WTC11 (cell line): ENCODE measurements at regions not wholly inside any gene's neighbourhood (a gene's known extent, or its start where the extent isn't known, plus 50 kb on each side); places are given as distances from the start of the nearest gene placed in this dataset.

Experiments used
- ATAC-seq: fragments of 200-7000 bp; cut with Tn5 transposase; 2 replicates; pipeline ENCODE4 v1.10.0; 2021; ENCODE audit warnings: mild to moderate bottlenecking, moderate library complexity
- CTCF ChIA-PET: fragments of 300-600 bp; sonication (Branson Sonifier 250); formaldehyde crosslinking; loops from one replicate; lab custom pipeline; 2021; ENCODE audit warnings: antibody characterized with exemption; lab: Charles Lee
- POLR2A ChIA-PET: fragments of 350-600 bp; sonication (Branson Sonifier 250); formaldehyde crosslinking; loops from one replicate; lab custom pipeline; 2021; ENCODE audit warnings: antibody characterized with exemption; lab: Charles Lee
- DNase-seq: peaks from one replicate; pipeline ENCODE4 v3.0.0; 2021; ENCODE audit warnings: low spot score
- H3K27ac Mint-ChIP-seq: 2 replicates; pipeline ENCODE4 v1.8.0; 2021; ENCODE audit warnings: mixed read lengths
- H3K27me3 Mint-ChIP-seq: 2 replicates; pipeline ENCODE4 v1.8.0; 2021; ENCODE audit warnings: low read depth, mild to moderate bottlenecking, moderate library complexity, mixed read lengths
- H3K36me3 Mint-ChIP-seq: 2 replicates; pipeline ENCODE4 v1.8.0; 2021; ENCODE audit warnings: mixed read lengths
- H3K4me1 Mint-ChIP-seq: 2 replicates; pipeline ENCODE4 v1.8.0; 2022; ENCODE audit warnings: mixed read lengths
- H3K4me3 Mint-ChIP-seq: 2 replicates; pipeline ENCODE4 v1.8.0; 2021; ENCODE audit warnings: mild to moderate bottlenecking, moderate library complexity, mixed read lengths
- H3K9me3 Mint-ChIP-seq: 2 replicates; pipeline ENCODE4 v1.8.0; 2021; ENCODE audit warnings: mixed read lengths
- ATF1 ChIP-seq: sonication (generic); formaldehyde crosslinking; IDR thresholded peaks from 2 replicates; pipeline ENCODE4 v1.8.1; 2023; ENCODE audit warnings: mild to moderate bottlenecking, moderate library complexity, missing genetic modification reagents
- CREM ChIP-seq: sonication (generic); formaldehyde crosslinking; IDR thresholded peaks from 2 replicates; pipeline ENCODE4 v1.8.1; 2022; ENCODE audit warnings: mild to moderate bottlenecking, missing genetic modification reagents, moderate library complexity
- EMX1 ChIP-seq: fragments of 250-450 bp; sonication (Bioruptor Pico); IDR thresholded peaks from 2 replicates; pipeline ENCODE4 v1.8.0; 2021; ENCODE audit warnings: mild to moderate bottlenecking
- ESRRA ChIP-seq: sonication (generic); formaldehyde crosslinking; IDR thresholded peaks from 2 replicates; pipeline ENCODE4 v1.8.1; 2022; ENCODE audit warnings: mild to moderate bottlenecking, missing genetic modification reagents, borderline replicate concordance
- ETV6 ChIP-seq: sonication (generic); formaldehyde crosslinking; IDR thresholded peaks from 2 replicates; pipeline ENCODE4 v1.8.1; 2022; ENCODE audit warnings: mild to moderate bottlenecking, missing genetic modification reagents
- FOXJ3 ChIP-seq: sonication (generic); formaldehyde crosslinking; IDR thresholded peaks from 2 replicates; pipeline ENCODE4 v1.9.0; 2021; ENCODE audit warnings: missing genetic modification reagents, mild to moderate bottlenecking, borderline replicate concordance
- FOXK1 ChIP-seq: sonication (generic); formaldehyde crosslinking; IDR thresholded peaks from 2 replicates; pipeline ENCODE4 v1.8.0; 2022; ENCODE audit warnings: mild to moderate bottlenecking, moderate library complexity, missing genetic modification reagents
- MYBL2 ChIP-seq: sonication (generic); formaldehyde crosslinking; IDR thresholded peaks from 2 replicates; pipeline ENCODE4 v1.8.1; 2023; ENCODE audit warnings: mild to moderate bottlenecking, moderate library complexity, missing genetic modification reagents
- NFE2L1 ChIP-seq: sonication (generic); formaldehyde crosslinking; IDR thresholded peaks from 2 replicates; pipeline ENCODE4 v1.8.1; 2023; ENCODE audit warnings: missing genetic modification reagents
- NFYB ChIP-seq: sonication (generic); formaldehyde crosslinking; conservative IDR thresholded peaks from 2 replicates; pipeline ENCODE4 v1.8.0; 2022; ENCODE audit warnings: low read depth, missing genetic modification reagents
- PRRX2 ChIP-seq: fragments of 250-450 bp; sonication (Bioruptor Pico); IDR thresholded peaks from 2 replicates; pipeline ENCODE4 v1.8.0; 2021; ENCODE audit warnings: mild to moderate bottlenecking
- TEAD4 ChIP-seq: sonication (generic); formaldehyde crosslinking; IDR thresholded peaks from 2 replicates; pipeline ENCODE4 v1.8.0; 2022; ENCODE audit warnings: mild to moderate bottlenecking, missing genetic modification reagents
- ZNF219 ChIP-seq: sonication (generic); formaldehyde crosslinking; IDR thresholded peaks from 2 replicates; pipeline ENCODE4 v1.8.0; 2023; ENCODE audit warnings: missing genetic modification reagents, mild to moderate bottlenecking, borderline replicate concordance
- ZNF263 ChIP-seq: sonication (generic); formaldehyde crosslinking; IDR thresholded peaks from 2 replicates; pipeline ENCODE4 v1.8.1; 2022; ENCODE audit warnings: low read depth, mild to moderate bottlenecking, moderate library complexity, missing genetic modification reagents
- ZNF396 ChIP-seq: fragments of 250-450 bp; sonication (Bioruptor Pico); IDR thresholded peaks from 2 replicates; pipeline ENCODE4 v1.8.0; 2021; ENCODE audit warnings: mild to moderate bottlenecking, moderate library complexity, borderline replicate concordance
- ZNF416 ChIP-seq: fragments of 250-450 bp; sonication (Bioruptor Pico); IDR thresholded peaks from 2 replicates; pipeline ENCODE4 v1.9.0; 2021; ENCODE audit warnings: mild to moderate bottlenecking, inconsistent platforms
- ZNF671 ChIP-seq: fragments of 250-450 bp; sonication (Bioruptor Pico); IDR thresholded peaks from 2 replicates; pipeline ENCODE4 v1.8.0; 2021; ENCODE audit warnings: mild to moderate bottlenecking
- TF ChIP-seq, protein P1 (sequence below): sonication (generic); formaldehyde crosslinking; IDR thresholded peaks from 2 replicates; pipeline ENCODE4 v1.8.1; 2022; ENCODE audit warnings: mild to moderate bottlenecking, missing genetic modification reagents, moderate library complexity, borderline replicate concordance
- TF ChIP-seq, protein P2 (sequence below): sonication (generic); formaldehyde crosslinking; IDR thresholded peaks from 2 replicates; pipeline ENCODE4 v1.8.1; 2022; ENCODE audit warnings: low read depth, missing genetic modification reagents, borderline replicate concordance
- TF ChIP-seq, protein P3 (sequence below): sonication (generic); formaldehyde crosslinking; IDR thresholded peaks from 2 replicates; pipeline ENCODE4 v1.8.1; 2023; ENCODE audit warnings: mild to moderate bottlenecking, moderate library complexity, missing genetic modification reagents
- TF ChIP-seq, protein P4 (sequence below): sonication (generic); formaldehyde crosslinking; IDR thresholded peaks from 2 replicates; pipeline ENCODE4 v1.8.0; 2022; ENCODE audit warnings: mild to moderate bottlenecking, missing genetic modification reagents
- TF ChIP-seq, protein P5 (sequence below): sonication (generic); formaldehyde crosslinking; conservative IDR thresholded peaks from 2 replicates; pipeline ENCODE4 v1.8.1; 2022; ENCODE audit warnings: mild to moderate bottlenecking, missing genetic modification reagents
- TF ChIP-seq, protein P6 (sequence below): sonication (generic); formaldehyde crosslinking; IDR thresholded peaks from 2 replicates; pipeline ENCODE4 v1.8.0; 2023; ENCODE audit warnings: missing genetic modification reagents, mild to moderate bottlenecking, borderline replicate concordance
- TF ChIP-seq, protein P7 (sequence below): fragments of 250-450 bp; sonication (Bioruptor Pico); IDR thresholded peaks from 2 replicates; pipeline ENCODE4 v1.8.0; 2021; ENCODE audit warnings: mild to moderate bottlenecking

DNA sequence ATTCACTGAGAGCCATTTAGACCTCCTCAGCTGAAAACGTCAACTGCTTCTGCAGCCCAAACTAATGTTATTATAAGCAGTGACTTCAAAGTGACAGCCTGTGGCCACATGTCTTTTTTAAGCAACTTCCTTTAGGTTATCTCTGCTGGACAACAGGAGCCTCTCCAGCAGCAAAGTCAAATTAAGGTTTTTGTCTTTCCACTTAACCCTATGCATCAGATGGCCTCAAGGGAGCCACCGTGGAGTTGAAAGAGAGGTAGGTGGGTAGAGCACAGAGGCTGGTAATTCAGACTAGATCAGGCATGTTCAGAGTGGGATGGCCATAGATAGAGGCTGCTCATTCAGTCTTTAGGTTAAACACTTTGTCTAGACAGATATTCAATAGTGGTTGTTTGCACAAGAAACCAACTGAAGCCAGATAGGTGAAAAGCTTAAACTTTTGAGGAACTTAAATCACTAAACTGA, 300.6 kb upstream of the ECI2 start:
- TF ChIP-seq FOXJ3 (CRISPR knock-in tag): no peak
- TF ChIP-seq, protein P1, sequence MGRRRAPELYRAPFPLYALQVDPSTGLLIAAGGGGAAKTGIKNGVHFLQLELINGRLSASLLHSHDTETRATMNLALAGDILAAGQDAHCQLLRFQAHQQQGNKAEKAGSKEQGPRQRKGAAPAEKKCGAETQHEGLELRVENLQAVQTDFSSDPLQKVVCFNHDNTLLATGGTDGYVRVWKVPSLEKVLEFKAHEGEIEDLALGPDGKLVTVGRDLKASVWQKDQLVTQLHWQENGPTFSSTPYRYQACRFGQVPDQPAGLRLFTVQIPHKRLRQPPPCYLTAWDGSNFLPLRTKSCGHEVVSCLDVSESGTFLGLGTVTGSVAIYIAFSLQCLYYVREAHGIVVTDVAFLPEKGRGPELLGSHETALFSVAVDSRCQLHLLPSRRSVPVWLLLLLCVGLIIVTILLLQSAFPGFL (CRISPR knock-in tag): no peak
- TF ChIP-seq, protein P2, sequence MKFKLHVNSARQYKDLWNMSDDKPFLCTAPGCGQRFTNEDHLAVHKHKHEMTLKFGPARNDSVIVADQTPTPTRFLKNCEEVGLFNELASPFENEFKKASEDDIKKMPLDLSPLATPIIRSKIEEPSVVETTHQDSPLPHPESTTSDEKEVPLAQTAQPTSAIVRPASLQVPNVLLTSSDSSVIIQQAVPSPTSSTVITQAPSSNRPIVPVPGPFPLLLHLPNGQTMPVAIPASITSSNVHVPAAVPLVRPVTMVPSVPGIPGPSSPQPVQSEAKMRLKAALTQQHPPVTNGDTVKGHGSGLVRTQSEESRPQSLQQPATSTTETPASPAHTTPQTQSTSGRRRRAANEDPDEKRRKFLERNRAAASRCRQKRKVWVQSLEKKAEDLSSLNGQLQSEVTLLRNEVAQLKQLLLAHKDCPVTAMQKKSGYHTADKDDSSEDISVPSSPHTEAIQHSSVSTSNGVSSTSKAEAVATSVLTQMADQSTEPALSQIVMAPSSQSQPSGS (CRISPR knock-in tag): no peak
- no peak for TF ChIP-seq ZNF416 (CRISPR knock-in tag)
- TF ChIP-seq TEAD4 (CRISPR knock-in tag): no peak
- TF ChIP-seq ZNF263 (CRISPR knock-in tag): no peak
- TF ChIP-seq CREM (CRISPR knock-in tag): no peak
- TF ChIP-seq ZNF396: no peak
- TF ChIP-seq PRRX2 (CRISPR knock-in tag): no peak
- no peak for TF ChIP-seq MYBL2 (CRISPR knock-in tag)
- TF ChIP-seq, protein P3, sequence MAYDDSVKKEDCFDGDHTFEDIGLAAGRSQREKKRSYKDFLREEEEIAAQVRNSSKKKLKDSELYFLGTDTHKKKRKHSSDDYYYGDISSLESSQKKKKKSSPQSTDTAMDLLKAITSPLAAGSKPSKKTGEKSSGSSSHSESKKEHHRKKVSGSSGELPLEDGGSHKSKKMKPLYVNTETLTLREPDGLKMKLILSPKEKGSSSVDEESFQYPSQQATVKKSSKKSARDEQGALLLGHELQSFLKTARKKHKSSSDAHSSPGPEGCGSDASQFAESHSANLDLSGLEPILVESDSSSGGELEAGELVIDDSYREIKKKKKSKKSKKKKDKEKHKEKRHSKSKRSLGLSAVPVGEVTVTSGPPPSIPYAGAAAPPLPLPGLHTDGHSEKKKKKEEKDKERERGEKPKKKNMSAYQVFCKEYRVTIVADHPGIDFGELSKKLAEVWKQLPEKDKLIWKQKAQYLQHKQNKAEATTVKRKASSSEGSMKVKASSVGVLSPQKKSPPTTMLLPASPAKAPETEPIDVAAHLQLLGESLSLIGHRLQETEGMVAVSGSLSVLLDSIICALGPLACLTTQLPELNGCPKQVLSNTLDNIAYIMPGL (CRISPR knock-in tag): no peak
- TF ChIP-seq FOXK1 (CRISPR knock-in tag): no peak
- no peak for TF ChIP-seq ZNF671 (CRISPR knock-in tag)
- TF ChIP-seq, protein P4, sequence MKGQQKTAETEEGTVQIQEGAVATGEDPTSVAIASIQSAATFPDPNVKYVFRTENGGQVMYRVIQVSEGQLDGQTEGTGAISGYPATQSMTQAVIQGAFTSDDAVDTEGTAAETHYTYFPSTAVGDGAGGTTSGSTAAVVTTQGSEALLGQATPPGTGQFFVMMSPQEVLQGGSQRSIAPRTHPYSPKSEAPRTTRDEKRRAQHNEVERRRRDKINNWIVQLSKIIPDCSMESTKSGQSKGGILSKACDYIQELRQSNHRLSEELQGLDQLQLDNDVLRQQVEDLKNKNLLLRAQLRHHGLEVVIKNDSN (CRISPR knock-in tag): no peak
- TF ChIP-seq NFE2L1 (CRISPR knock-in tag): no peak
- TF ChIP-seq, protein P5, sequence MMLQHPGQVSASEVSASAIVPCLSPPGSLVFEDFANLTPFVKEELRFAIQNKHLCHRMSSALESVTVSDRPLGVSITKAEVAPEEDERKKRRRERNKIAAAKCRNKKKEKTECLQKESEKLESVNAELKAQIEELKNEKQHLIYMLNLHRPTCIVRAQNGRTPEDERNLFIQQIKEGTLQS (CRISPR knock-in tag): no peak
- ChIA-PET POLR2A (no interaction called here), CTCF (no interaction called here)
- DNase-seq (no peak), ATAC-seq (no peak)
- H3K27me3 Mint-ChIP-seq: no peaks in the 10 kb centered on the region; the same call in 1 of the 2 replicates
- H3K36me3 Mint-ChIP-seq: no peaks in the 10 kb centered on the region
- H3K27ac Mint-ChIP-seq: no peak overlapping the region
- peaks cover 5% of the 10 kb centered on the region; the same call in 1 of the 2 replicates for H3K4me1 Mint-ChIP-seq
- H3K9me3 Mint-ChIP-seq: peaks cover 10% of the 10 kb centered on the region
- H3K4me3 Mint-ChIP-seq: no peak overlapping the region

DNA sequence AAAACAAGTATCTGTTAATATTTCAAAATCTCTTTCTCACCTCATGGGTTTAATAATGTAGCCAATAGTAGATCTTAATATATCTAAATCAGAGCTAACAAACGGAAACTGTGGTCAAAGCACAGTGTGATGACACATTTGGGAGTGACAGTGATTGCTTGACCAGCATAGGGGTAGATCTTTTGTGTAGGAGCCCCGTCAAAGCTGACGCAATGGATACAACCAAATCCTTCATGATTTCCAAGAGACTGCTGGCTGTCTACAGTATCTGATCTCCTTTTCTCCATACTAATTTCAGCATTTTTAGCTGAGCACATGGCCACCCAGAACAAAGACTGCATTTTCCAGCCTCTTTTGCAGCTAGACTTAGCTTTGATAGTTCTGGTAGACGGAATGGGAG, 299.3 kb upstream of the ECI2 start:
- Mint-ChIP-seq H3K27me3 (no peaks in the 10 kb centered on the region; the same call in 1 of the 2 replicates), H3K4me1 (peaks cover 5% of the 10 kb centered on the region; the same call in 1 of the 2 replicates), H3K27ac (no peak overlapping the region), H3K4me3 (no peak overlapping the region), H3K36me3 (no peaks in the 10 kb centered on the region), H3K9me3 (peaks cover 12% of the 10 kb centered on the region)
- CTCF ChIA-PET: interaction anchor here (0.7 to 0.9 kb wide), 2 partner anchors 34 to 224 kb away, joined by 3 to 5 read pairs; no protein-coding TSS in a partner anchor
- DNase-seq (no peak), ATAC-seq (no peak)
- POLR2A ChIA-PET: no interaction called here
- TF ChIP-seq NFYB (CRISPR knock-in tag) (no peak), ESRRA (no peak), EMX1 (CRISPR knock-in tag) (no peak), ZNF219 (no peak), ETV6 (CRISPR knock-in tag) (no peak), ATF1 (CRISPR knock-in tag) (no peak), CREM (CRISPR knock-in tag) (no peak), FOXJ3 (CRISPR knock-in tag) (no peak), MYBL2 (CRISPR knock-in tag) (no peak)
- TF ChIP-seq, protein P6, sequence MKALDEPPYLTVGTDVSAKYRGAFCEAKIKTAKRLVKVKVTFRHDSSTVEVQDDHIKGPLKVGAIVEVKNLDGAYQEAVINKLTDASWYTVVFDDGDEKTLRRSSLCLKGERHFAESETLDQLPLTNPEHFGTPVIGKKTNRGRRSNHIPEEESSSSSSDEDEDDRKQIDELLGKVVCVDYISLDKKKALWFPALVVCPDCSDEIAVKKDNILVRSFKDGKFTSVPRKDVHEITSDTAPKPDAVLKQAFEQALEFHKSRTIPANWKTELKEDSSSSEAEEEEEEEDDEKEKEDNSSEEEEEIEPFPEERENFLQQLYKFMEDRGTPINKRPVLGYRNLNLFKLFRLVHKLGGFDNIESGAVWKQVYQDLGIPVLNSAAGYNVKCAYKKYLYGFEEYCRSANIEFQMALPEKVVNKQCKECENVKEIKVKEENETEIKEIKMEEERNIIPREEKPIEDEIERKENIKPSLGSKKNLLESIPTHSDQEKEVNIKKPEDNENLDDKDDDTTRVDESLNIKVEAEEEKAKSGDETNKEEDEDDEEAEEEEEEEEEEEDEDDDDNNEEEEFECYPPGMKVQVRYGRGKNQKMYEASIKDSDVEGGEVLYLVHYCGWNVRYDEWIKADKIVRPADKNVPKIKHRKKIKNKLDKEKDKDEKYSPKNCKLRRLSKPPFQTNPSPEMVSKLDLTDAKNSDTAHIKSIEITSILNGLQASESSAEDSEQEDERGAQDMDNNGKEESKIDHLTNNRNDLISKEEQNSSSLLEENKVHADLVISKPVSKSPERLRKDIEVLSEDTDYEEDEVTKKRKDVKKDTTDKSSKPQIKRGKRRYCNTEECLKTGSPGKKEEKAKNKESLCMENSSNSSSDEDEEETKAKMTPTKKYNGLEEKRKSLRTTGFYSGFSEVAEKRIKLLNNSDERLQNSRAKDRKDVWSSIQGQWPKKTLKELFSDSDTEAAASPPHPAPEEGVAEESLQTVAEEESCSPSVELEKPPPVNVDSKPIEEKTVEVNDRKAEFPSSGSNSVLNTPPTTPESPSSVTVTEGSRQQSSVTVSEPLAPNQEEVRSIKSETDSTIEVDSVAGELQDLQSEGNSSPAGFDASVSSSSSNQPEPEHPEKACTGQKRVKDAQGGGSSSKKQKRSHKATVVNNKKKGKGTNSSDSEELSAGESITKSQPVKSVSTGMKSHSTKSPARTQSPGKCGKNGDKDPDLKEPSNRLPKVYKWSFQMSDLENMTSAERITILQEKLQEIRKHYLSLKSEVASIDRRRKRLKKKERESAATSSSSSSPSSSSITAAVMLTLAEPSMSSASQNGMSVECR (CRISPR knock-in tag): no peak
- TF ChIP-seq, protein P7, sequence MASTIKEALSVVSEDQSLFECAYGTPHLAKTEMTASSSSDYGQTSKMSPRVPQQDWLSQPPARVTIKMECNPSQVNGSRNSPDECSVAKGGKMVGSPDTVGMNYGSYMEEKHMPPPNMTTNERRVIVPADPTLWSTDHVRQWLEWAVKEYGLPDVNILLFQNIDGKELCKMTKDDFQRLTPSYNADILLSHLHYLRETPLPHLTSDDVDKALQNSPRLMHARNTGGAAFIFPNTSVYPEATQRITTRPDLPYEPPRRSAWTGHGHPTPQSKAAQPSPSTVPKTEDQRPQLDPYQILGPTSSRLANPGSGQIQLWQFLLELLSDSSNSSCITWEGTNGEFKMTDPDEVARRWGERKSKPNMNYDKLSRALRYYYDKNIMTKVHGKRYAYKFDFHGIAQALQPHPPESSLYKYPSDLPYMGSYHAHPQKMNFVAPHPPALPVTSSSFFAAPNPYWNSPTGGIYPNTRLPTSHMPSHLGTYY (CRISPR knock-in tag): no peak
